KG1 (cell line): ENCODE measurements at regions not wholly inside any gene's neighbourhood (a gene's known extent, or its start where the extent isn't known, plus 50 kb on each side); places are given as distances from the start of the nearest gene placed in this dataset.
"Not testable (repeated sequence)": the region's sequence is repeated elsewhere in the genome, so short reads cannot be mapped to it uniquely, and the experiment has no call there.

ENCODE experiments used
- DNase-seq: peaks from one replicate; lab custom pipeline; 2025; lab: John Stamatoyannopoulos, UW

DNA sequence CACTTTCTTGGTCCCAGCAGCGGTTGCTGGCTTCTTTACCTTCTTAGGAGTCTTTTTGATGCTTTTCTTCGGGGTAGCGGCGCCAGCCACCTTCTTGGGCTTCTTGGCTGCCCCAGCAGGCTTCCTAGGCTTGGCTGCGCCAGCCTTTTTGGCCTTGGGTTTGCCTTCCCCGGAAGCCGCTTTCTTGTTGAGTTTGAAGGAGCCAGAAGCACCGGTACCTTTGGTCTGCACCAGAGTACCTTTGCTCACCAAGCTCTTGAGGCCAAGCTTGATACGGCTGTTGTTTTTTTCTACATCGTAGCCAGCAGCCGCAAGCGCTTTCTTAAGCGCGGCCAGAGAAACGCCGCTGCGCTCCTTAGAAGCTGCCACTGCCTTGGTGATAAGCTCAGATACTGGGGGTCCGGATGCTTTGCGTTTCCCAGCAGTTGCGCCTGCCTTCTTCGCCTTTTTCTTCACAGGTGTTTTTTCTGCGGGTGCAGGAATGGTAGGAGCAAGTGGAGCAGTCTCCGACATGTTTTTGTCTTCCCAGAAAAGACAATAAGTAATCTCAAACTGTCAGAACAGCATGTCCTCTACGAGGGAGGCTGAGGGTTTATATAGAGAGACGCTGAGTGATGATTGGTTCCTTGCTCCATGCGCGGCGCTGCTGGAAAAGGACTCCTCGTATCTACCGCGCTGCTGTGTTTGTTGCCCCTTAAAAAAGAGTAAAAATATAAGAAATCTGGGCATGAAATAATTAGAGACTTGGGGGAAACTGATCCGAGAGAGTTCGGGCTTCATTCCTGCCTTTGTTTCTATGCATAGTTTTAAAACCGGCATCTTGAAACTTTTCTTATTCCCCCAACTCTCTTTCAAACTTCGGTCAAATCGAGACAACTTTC, 130.3 kb upstream of the BTN3A2 start:
- DNase-seq, result peak; percentile 66

DNA sequence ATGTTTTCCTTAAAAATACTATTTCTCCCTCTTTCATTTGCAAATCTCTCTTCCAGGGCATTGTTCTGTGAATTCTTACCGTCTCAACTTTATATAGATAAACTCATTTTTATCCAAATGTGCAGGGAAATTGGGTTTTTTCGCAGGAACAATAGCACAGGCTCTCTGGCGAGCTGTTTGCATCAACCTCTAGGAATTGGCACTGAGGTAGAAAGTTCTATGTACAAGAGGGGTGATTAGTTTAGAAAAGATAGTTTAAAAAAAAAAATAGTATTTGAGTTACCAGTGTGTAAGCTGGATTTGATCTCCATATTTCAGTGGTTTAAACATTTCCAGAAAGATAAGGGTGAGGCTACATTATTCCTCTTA, 129.7 kb upstream of the BTN3A2 start:
- DNase-seq, result no peak

DNA sequence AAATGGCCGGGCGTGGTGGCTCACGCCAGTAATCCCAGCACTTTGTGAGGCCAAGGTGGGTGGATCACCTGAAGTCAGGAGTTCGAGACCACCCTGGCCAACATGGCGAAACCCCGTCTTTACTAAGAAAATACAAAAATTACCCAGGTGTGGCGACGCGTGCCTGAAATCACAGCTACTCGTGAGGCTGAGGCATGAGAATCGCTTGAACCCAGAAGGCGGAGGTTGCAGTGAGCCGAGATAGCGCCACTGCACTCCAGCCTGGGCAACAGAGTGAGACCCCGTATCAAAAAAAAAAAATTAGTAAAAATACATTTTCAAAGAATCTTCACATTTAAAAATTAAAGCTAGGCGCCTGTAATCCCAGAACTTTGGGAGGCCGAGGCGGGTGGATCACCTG, 125.6 kb upstream of the BTN3A2 start:
- DNase-seq, result not testable (repeated sequence)

DNA sequence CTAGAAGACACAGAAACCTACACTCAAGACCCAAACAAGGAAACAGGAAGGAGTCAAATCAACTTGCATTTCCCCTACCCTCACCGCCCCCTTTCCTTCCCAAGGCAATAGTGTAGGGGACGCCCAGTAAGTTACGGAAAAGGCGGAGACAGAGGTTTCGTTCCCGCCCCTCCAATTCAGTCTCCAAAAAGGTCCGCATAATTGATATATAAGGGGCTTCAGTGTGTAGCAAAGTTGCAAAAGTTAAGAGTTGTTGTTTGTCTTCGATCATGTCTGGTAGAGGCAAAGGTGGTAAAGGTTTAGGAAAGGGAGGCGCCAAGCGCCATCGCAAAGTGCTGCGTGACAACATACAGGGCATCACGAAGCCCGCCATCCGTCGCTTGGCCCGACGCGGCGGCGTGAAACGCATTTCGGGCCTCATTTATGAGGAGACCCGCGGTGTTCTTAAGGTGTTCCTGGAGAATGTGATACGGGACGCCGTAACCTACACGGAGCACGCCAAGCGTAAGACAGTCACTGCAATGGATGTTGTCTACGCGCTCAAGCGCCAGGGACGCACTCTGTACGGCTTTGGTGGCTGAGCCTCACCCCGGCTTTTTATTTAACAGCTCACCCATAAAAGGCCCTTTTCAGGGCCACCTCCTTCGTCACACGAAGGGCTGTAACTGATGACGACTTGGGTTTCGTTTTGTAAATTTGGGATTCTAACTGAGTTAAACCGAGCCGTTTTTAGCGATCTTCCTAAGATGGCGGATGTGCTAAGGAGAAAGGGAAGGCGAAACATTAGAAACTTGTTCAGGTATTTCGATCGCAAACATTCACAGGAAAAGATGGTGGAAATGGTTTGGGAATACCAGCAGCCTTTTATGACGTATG, 124.6 kb upstream of the BTN3A2 start:
- no peak for DNase-seq

DNA sequence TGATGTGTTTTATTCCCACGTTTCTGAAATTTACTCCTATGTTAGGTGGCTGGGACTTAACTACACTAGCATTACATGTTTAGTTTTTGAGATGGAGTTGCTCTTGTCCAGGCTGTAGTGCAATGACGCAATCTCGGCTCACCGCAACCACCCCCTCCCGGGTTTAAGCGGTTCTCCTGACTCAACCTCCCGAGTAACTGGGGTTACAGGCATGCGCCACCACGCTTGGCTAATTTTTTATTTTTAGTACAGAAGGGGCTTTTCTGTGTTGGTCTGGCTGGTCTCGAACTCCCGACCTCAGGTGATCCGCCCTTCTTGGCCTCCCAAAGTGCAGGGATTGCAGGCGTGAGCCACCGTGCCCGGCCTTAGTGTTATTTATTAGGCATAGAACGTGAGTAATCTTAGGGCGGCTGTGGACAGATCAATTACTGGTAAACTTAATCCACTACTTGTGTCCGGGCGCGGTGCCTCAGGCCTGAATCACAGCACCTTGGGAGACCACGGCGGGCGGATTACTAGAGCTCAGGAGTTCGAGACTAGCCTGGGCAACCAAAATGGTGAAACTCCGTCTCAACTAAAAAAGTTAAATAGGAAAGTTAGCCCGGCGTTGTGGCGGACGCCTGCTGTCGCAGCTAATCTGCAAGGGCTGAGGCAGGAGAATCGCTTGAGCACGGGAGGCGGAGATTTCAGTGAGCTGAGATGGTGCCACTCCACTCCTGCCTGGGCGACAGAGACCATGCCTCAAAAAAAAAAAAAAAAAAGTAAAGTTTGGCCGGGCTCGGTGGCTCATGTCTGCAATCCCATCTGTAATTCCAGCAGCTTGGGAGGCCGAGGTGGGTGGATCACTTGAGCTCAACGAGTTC, 123.7 kb upstream of the BTN3A2 start:
- no peak for DNase-seq

DNA sequence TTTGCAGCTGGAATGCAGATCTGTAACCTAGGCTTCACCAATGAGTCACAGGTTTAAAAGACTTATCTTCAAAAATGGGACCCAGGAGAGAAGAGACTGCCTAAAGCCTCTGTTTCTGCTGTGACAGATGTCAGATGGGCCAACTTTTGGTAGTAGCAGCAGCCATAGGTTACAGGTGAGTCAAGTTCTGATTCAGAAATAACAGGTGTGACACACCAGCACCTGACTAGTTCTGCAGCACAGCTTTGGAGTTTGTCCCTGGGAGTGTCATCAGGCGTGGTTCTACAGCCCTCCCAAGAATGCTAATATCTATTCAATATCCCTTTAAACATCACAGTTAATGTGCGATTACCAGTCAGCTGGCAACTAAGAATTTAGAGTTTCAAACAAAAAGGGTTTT, 121.9 kb upstream of the BTN3A2 start:
- DNase-seq, result no peak

DNA sequence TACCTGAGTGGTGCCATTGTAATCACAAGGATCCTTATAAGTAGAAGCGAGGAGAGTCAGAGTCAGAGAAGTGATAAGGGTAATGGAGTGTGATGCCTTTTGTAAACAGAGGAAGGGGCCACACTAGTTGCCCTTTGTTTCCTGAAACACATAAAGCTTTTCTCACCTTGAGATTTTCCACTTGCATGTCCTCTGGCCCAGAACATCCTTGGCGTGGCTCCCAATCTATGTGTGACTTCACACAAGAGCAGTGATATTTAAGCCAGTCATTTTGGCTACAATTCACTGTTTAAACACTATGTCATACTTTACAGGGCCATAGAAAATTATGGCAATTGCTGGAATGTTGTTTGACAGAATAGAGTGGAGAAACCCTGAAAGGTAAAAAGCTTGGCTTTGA, 121.2 kb upstream of the BTN3A2 start:
- no peak for DNase-seq

DNA sequence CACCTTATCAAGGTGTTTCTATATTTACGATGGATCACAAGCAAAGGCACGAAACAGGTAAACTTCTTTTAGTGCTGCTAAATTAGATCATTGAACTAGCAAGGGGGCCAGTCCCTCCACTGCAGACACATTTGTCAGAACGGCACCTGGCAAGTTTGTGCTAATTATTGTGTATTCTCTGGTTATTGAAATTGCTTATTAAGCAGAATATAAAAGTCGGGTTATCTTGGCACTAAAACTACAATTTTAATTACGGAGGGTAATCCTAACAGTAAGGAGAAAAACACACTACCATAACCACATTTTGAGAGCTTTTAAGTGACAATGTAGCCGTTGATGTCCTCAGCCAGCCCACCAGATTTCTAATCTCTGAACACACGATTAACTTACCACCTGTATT, 118.9 kb upstream of the BTN3A2 start:
- DNase-seq, result no peak

DNA sequence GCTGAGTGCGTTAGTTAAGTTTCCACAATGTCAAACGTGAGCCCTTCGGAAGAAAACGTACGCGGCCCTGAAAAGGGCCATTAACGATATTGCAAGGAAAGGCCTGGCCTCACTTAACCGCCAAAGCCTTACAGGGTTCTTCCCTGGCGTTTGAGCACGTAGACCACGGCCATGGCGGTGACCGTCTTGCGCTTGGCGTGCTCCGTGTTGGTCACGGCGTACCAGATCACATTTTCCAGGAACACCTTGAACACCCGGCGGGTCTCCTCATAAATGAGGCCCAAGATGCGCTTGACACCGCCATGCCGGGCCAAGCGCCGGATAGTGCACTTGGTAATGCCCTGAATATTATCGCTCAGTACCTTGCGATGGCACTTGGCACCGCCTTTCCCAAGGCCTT, 118.4 kb upstream of the BTN3A2 start:
- DNase-seq, result no peak

DNA sequence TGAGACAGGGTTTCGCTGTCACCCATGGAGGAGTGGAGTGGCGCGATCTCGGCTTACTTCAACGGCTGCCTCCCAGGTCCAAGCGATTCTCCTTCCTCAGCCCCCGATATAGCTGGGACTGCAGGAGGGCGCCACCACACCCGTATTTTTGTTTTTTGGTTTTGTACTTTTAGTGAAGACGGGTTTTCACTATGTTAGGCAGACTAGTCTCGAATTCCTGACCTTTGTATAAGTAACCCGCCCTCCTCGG, 115.4 kb upstream of the BTN3A2 start:
- no peak for DNase-seq

DNA sequence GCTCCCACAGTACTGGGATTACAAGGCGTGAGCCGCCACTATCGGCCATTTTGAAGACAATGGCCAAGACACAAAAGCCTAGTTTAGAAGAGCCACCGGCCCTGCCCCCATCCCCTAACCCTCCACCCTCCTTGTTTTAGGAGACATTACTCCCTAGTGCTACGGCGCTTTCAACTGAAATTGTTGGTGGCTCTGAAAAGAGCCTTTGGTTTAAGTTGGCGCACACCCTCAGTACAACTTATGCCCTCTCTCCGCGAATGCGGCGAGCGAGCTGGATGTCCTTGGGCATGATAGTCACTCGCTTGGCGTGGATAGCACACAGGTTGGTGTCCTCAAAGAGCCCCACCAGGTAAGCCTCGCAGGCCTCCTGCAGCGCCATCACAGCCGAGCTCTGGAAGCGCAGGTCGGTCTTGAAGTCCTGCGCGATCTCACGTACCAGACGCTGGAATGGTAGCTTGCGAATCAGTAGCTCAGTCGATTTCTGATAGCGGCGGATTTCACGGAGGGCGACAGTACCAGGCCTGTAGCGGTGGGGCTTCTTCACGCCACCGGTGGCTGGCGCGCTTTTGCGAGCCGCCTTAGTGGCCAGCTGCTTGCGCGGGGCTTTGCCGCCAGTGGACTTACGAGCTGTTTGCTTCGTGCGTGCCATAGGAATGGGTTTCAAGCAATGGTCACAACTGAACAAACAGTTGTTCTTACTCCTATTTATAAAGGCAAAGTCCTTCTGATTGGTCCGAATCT, 114.9 kb upstream of the BTN3A2 start:
- DNase-seq, result peak; percentile 92

DNA sequence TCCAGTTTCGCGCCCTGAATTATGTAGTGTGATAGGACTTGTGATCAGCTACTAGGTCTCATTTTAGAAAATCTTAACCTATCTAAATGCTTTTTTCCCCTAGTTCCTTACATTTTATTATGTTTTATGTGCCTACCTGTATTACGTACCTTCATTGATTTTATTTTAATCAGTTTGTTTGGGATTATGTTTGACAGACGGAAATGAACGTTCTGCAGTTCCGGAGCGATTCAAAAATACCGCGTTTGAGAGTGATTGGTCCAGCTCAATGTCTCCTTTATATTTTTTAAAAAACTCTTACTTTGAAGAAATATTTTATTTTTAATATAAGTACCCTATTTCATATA, 114.3 kb upstream of the BTN3A2 start:
- no peak for DNase-seq

DNA sequence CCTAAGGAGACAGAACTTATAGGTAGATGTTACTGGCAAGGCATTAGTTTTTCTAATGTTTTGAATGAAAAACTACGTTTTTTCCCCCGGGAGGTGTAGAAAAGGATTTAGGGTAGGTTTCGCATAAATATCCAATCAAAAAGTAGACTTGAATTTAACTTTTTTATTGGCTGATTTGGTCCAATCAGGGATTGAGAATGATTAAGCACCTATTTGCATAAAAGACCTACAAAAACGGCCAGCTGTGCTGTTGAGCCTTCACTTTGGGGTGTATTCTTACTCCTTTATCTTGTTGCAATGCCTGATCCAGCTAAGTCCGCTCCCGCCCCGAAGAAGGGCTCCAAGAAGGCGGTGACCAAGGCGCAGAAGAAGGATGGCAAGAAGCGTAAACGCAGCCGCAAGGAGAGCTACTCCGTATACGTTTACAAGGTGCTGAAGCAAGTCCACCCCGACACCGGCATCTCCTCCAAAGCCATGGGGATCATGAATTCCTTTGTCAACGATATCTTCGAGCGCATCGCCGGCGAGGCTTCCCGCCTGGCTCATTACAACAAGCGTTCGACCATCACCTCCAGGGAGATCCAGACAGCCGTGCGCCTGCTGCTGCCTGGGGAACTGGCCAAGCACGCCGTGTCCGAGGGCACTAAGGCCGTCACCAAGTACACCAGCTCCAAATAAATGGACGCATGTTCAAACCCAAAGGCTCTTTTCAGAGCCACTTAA, 113.5 kb upstream of the BTN3A2 start:
- peak; percentile 75 for DNase-seq

DNA sequence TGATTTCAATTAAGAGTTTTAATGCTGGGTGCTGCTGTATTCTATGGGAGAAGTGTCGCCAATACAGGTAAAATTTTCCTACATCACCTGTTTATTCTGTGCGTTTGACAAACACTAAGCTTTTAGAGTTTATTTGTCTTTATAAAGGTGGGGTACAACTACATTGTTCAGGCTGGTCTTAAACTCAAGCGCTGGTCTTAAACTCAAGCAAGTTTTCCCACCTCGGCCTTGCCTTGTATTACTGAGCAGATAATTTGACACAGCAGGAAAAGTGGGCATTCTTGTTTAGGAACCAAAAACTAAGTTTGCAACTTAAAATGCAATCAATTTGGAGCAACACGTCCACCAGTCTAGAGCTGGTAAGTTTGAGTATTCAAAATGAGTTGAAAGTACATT, 112.9 kb upstream of the BTN3A2 start:
- DNase-seq, result no peak

DNA sequence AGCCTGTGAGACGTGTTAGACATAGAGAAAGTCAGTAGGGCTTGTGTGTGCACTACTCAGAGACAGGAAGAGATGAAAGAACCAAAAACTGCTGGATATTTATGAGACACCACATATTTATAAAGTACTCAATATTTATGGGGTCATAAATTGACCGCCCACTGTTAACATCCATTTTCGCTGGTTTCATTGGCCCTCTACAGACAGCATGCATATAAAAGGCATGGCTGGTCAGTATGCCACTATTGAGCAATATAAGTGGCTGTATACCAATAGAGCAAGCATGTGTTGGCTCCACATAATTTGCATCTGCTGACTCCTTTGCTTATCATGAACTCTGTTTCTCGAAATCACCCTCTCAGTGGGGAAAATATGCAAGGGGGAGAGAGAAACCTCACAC, 110.3 kb upstream of the BTN3A2 start:
- DNase-seq, result no peak

DNA sequence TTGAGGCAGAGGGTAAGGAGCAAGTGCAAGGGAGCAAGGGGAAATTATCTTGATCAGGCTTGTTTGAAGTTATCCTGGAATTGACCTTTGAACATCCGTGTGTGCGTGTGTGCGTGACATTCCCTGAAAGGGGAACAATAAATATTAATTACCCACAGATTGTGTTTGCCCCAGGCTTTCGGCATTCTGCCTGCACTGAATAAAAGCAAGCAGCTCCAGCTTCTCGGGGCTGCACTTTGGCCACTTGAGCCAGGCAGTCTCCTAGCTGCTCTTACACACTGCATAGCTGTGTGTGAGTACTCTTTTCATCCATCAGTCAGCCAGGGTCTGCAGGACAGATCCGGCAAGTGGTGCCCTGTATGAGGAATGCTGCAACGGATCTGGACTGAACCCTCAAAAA, 107.7 kb upstream of the BTN3A2 start:
- no peak for DNase-seq

DNA sequence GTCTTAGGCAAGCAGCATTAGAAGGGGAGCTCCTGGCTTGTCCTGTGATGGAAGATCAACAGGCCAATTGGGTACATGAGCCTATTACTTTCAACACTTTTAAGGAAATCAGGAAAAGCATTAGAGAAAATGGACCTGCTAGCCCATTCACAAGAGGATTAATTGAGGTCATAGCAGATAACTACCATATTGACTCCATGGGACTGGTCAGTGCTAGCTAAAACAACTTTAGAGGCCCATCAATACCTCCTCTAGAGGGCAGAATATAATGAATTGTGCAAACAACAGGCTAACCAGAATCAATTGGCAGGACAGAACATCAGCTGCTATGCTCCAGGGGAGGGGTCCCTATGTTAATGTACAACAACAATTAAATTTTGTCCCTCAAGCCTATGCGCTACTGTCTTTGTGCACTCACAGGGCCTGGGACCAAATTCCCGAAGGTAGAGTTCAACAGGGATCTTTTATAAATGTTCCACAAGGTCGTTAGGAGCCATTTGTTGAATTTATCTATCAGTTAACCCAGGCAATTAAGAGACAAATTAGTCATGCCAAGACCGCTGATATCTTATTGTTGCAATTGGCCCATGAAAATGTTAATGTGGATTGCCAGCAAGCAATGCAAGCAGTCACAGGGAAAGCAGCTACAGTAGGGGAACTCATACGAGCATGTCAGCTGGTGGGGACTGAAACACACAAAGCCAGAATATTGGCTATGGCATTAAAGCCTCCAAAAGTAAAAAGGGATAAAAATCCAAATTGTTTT, 106.6 kb upstream of the BTN3A2 start:
- no peak for DNase-seq

DNA sequence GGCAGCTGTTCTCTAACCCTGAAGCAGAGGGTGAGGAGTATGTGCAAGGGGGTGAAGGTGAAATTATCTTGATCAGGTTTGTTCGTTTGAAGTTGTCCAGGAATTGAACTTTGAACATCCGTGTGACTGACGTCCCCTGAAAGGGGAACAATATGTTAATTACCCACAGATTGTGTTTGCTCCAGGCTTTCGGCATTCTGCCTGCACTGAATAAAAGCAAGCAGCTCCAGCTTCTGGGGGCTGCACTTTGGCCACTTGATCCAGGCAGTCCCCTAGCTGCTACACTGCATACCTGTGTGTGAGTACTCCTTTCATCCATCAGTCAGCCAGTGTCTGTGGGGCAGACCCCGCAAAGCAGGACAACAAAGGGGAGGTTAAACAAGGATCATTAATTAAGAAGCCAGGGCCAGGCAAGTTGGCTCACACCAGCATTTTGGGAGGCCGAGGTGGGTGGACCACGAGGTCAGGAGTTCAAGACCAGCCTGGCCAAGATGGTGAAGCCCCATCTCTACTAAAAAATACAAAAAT, 104.8 kb upstream of the BTN3A2 start:
- DNase-seq, result no peak

DNA sequence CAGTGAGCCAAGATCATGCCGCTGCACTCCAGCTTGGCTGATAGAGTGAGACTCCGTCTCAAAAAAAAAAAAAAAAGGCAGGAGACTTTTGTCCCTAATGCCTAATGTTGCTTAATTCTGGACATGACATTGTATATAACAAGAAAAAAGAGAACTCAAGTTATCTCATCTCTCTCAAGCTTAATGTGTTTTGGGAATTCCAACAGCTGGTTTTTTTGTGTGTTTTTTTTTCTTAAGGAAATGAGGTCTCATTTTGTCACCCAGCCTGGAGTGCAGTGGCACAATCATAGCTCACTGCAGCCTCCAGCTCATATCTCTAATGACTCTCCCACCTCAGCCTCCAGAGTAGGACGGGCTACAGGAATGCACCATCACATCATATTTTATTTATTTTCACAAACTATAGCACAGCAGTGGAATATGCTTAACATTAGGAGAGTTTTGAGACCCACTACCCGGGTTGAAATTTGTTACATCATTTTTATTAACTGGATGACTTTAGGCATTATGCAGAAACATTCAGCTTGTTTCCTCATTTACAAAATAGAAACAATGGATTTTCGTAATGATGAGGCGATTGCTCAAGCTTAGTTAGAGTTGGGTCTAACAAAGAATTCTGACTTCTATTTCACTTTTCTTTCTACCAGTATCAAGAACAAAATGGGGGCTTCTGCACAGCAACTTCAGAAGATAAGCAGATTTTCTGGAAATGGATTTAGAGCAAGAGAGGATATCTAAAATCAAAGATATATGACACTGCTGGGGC, 104.1 kb upstream of the BTN3A2 start:
- no peak for DNase-seq

DNA sequence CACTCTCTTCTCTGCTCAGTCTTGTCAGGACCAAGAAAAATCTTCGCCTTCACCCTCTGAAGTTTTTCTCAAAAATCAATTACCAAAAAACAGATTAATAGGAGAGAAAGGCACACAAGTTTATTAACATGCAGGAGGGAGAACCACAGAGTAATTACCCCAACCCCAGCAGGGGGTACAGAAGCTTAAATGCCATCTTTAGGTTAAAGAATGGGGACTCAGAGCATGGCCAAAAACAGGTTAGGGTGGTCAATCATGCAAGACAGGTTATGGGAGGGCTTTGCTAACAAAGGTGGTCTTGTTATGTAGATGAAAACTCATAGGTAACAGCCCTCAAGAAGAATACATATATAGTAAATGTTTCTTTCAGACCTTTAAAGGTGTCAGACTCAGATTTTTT, 100.5 kb upstream of the BTN3A2 start:
- no peak for DNase-seq
